AG04449 (cell line): ENCODE measurements at regions not wholly inside any gene's neighbourhood (a gene's known extent, or its start where the extent isn't known, plus 50 kb on each side); places are given as distances from the start of the nearest gene placed in this dataset.

Experiments
- CTCF ChIA-PET: fragments of 350-600 bp; formaldehyde crosslinking; extraction: SDS; loops from one replicate; lab custom pipeline; 2021; ENCODE audit warnings: antibody characterized with exemption; lab: Yijun Ruan, JAX
- POLR2A ChIA-PET: fragments of 400-600, 350-600 bp; formaldehyde crosslinking; extraction: SDS; loops from one replicate; lab custom pipeline; 2020; ENCODE audit warnings: antibody characterized with exemption, inconsistent platforms; lab: Yijun Ruan, JAX
- DNase-seq: peaks from one replicate; pipeline ENCODE4 v3.0.0-alpha.2; 2010; ENCODE audit warnings: low read depth, low spot score
- H3K4me3 ChIP-seq: 2 replicates; pipeline ENCODE4 v1.5.1; 2011; ENCODE audit warnings: low read depth, mild to moderate bottlenecking, control low read depth, low read length
- CTCF ChIP-seq: IDR thresholded peaks from one replicate; pipeline ENCODE4 v1.5.1; 2011; ENCODE audit warnings: mild to moderate bottlenecking, moderate library complexity, low read length, control low read depth, inconsistent platforms; ENCODE audit not compliant: insufficient read depth; ENCODE audit errors: missing control alignments

- CTCF ChIA-PET: no interaction called here
- H3K4me3 ChIP-seq: no peak overlapping the region
- TF ChIP-seq CTCF: no peak
- POLR2A ChIA-PET: no interaction called here
- no peak for DNase-seq
These were observed 276.1 kb upstream of the LMO3 start for GRCh38 chr12:16881986-16882570.

GRCh38 chr12:16880864-16881285 lies 274.9 kb upstream of the LMO3 start:
- ChIA-PET POLR2A (no interaction called here), CTCF (no interaction called here)
- no peak for TF ChIP-seq CTCF
- no peak overlapping the region for H3K4me3 ChIP-seq
- DNase-seq: no peak

GRCh38 chr12:16870845-16871244 lies 264.9 kb upstream of the LMO3 start:
- CTCF ChIA-PET: no interaction called here
- no peak for TF ChIP-seq CTCF
- no peak overlapping the region for H3K4me3 ChIP-seq
- no peak for DNase-seq
- POLR2A ChIA-PET: no interaction called here

- ChIA-PET CTCF (no interaction called here), POLR2A (no interaction called here)
These were observed 257.8 kb upstream of the LMO3 start for GRCh38 chr12:16863742-16864141.

GRCh38 chr12:16857456-16857923 lies 251.5 kb upstream of the LMO3 start:
- no peak for TF ChIP-seq CTCF
- H3K4me3 ChIP-seq: no peak overlapping the region
- CTCF ChIA-PET: no interaction called here
- POLR2A ChIA-PET: no interaction called here
- no peak for DNase-seq

More at GRCh38 chr12:16863742-16864141, 257.8 kb upstream of the LMO3 start:
- H3K4me3 ChIP-seq: no peak overlapping the region
- no peak for TF ChIP-seq CTCF
- DNase-seq: no peak

GRCh38 chr12:16854465-16854864 lies 248.5 kb upstream of the LMO3 start:
- CTCF ChIA-PET: no interaction called here
- POLR2A ChIA-PET: interaction anchor here (0.6 kb wide), 1 partner anchor 169 kb away, joined by 3 read pairs; no protein-coding TSS in a partner anchor
- TF ChIP-seq CTCF: no peak
- no peak for DNase-seq
- no peak overlapping the region for H3K4me3 ChIP-seq
